K562 (cell line): ENCODE measurements at regions not wholly inside any gene's neighbourhood (a gene's known extent, or its start where the extent isn't known, plus 50 kb on each side); places are given as distances from the start of the nearest gene placed in this dataset.

Experiments
- ARHGAP35 ChIP-seq: fragments of 450-650 bp; IDR thresholded peaks from 2 replicates; pipeline ENCODE4 v1.6.1; 2018; ENCODE audit not compliant: partially characterized antibody
- CHCHD3 ChIP-seq: fragments of 250-450 bp; sonication (Bioruptor Pico); IDR thresholded peaks from 2 replicates; pipeline ENCODE4 v2.1.2; 2022; ENCODE audit warnings: mild to moderate bottlenecking
- CHD7 ChIP-seq: fragments of 200-600 bp; sonication (generic); IDR thresholded peaks from one replicate; pipeline ENCODE4 v1.6.1; 2012; ENCODE audit warnings: mild to moderate bottlenecking, low read depth, low read length, inconsistent platforms
- CREBBP ChIP-seq: IDR thresholded peaks from one replicate; pipeline ENCODE4 v1.6.1; 2012; ENCODE audit warnings: low read depth, mild to moderate bottlenecking, control low read depth, inconsistent platforms, low read length
- HBP1 ChIP-seq: fragments of 450-650 bp; formaldehyde crosslinking; IDR thresholded peaks from 2 replicates; pipeline ENCODE4 v1.4.0; 2022; ENCODE audit warnings: missing genetic modification characterization
- PTTG1 ChIP-seq: fragments of 450-650 bp; IDR thresholded peaks from 2 replicates; pipeline ENCODE4 v1.6.1; 2016; ENCODE audit warnings: low read depth, mild to moderate bottlenecking, missing genetic modification characterization, missing compliant biosample characterization
- SLC30A9 ChIP-seq: fragments of 250-450 bp; sonication (Bioruptor Pico); IDR thresholded peaks from 2 replicates; pipeline ENCODE4 v1.8.0; 2022; ENCODE audit warnings: mild to moderate bottlenecking, moderate library complexity
- TEAD2 ChIP-seq: fragments of 450-650 bp; IDR thresholded peaks from 2 replicates; pipeline ENCODE4 v1.6.1; 2016; ENCODE audit warnings: missing genetic modification characterization, control low read depth, missing compliant biosample characterization
- TSC22D4 ChIP-seq: fragments of 450-650 bp; IDR thresholded peaks from 2 replicates; pipeline ENCODE4 v1.6.1; 2016; ENCODE audit warnings: missing genetic modification characterization, missing biosample characterization, control low read depth
- ZNF134 ChIP-seq: fragments of 250-450 bp; sonication (Bioruptor Pico); conservative IDR thresholded peaks from 2 replicates; pipeline ENCODE4 v1.4.0; 2020
- ZNF174 ChIP-seq: fragments of 250-450 bp; sonication (Bioruptor Pico); IDR thresholded peaks from 2 replicates; pipeline ENCODE4 v1.4.0; 2020; ENCODE audit warnings: mild to moderate bottlenecking
- ZNF175 ChIP-seq: fragments of 200-800 bp; sonication (Bioruptor generic); IDR thresholded peaks from 2 replicates; pipeline ENCODE4 v1.6.1; 2016; ENCODE audit warnings: low read depth, mild to moderate bottlenecking, missing genetic modification characterization, missing compliant biosample characterization
- ZNF354B ChIP-seq: fragments of 250-450 bp; sonication (Bioruptor Pico); IDR thresholded peaks from 2 replicates; pipeline ENCODE4 v1.4.0; 2020
- ZNF644 ChIP-seq: fragments of 200-800 bp; sonication (Bioruptor generic); IDR thresholded peaks from 2 replicates; pipeline ENCODE4 v1.6.1; 2016; ENCODE audit warnings: low read depth, missing genetic modification characterization, missing compliant biosample characterization
- TF ChIP-seq, protein P1 (sequence below): sonication (generic); formaldehyde crosslinking; IDR thresholded peaks from 2 replicates; pipeline ENCODE4 v1.8.0; 2022; ENCODE audit warnings: missing genetic modification reagents, mild to moderate bottlenecking, moderate library complexity, borderline replicate concordance

- TF ChIP-seq CHD7 (no peak), SLC30A9 (no peak), ZNF644 (tag) (peak; percentile 54; the same call in 1 of the 2 replicates), HBP1 (CRISPR knock-in tag) (no peak), PTTG1 (no peak), TEAD2 (tag) (peak; percentile 62), CREBBP (no peak), ARHGAP35 (no peak), ZNF134 (no peak), ZNF354B (CRISPR knock-in tag) (no peak), ZNF175 (CRISPR knock-in tag) (no peak), CHCHD3 (CRISPR knock-in tag) (no peak), ZNF174 (CRISPR knock-in tag) (no peak), TSC22D4 (tag) (no peak)
- TF ChIP-seq, protein P1, sequence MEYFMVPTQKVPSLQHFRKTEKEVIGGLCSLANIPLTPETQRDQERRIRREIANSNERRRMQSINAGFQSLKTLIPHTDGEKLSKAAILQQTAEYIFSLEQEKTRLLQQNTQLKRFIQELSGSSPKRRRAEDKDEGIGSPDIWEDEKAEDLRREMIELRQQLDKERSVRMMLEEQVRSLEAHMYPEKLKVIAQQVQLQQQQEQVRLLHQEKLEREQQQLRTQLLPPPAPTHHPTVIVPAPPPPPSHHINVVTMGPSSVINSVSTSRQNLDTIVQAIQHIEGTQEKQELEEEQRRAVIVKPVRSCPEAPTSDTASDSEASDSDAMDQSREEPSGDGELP (CRISPR knock-in tag), result no peak
These were observed 295.5 kb upstream of the JARID2 start (continued) for GRCh38 chr6:14950103-14950969.
